NT2/D1 (cell line): ENCODE measurements at regions not wholly inside any gene's neighbourhood (a gene's known extent, or its start where the extent isn't known, plus 50 kb on each side); places are given as distances from the start of the nearest gene placed in this dataset.
"Not testable (repeated sequence)": the region's sequence is repeated elsewhere in the genome, so short reads cannot be mapped to it uniquely, and the experiment has no call there.

Experiments
- SUZ12 ChIP-seq: IDR thresholded peaks from 2 replicates; pipeline ENCODE4 v1.6.1; 2011; ENCODE audit not compliant: insufficient read length, insufficient read depth; ENCODE audit errors: extremely low read depth
- ZNF274 ChIP-seq: IDR thresholded peaks from 2 replicates; pipeline ENCODE4 v1.6.1; 2011; ENCODE audit warnings: mild to moderate bottlenecking, low read depth, low read length

DNA sequence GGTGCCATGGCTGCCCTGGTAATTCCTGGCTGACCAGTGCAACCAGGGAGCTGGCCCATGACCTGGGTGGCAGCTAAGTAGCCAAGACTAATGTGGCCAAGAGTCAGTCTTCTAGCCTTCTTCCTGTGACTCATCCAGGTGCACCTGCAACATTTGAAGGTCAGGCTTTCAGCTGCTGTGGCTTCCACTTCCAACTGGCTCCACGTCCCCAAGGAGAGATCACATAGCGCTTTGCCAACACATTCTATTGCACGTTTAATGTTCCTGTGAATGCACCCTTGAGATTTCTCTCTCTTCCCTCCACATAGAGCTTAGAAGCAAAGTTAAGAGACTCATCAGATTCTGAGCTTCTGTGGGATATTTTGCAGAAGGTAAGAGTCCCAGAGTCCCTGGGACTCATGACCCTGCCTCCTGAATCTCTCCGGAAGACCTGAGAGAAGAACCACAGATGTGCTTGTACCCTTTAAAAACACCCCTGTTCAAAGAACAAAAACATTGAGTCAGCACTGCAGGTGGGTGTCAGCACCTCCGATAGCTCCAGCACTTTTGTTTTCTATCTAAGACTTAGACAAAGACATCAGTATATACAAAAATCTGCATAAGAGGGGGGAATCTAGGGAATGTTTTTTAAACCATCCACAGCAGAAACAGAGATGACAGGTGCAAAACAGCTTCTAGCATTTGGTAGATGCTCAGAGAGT is 88.5 kb upstream of the DRD5 start:
- not testable (repeated sequence) for TF ChIP-seq ZNF274, SUZ12
